ENCODE measurements at regions not wholly inside any gene's neighbourhood (a gene's known extent, or its start where the extent isn't known, plus 50 kb on each side); places are given as distances from the start of the nearest gene placed in this dataset.
A peak's percentile ranks its signal among the peaks of the same experiment; 100 is the strongest.

- no peak overlapping the region for H3K27ac Mint-ChIP-seq
- H3K27me3 Mint-ChIP-seq: peaks cover 11% of the 10 kb centered on the region
- DNase-seq: no peak
- H3K36me3 Mint-ChIP-seq (ENCODE audit: low read depth): no peaks in the 10 kb centered on the region
- H3K4me1 Mint-ChIP-seq: peaks cover 3% of the 10 kb centered on the region
- no peak overlapping the region for H3K4me3 Mint-ChIP-seq
- no peaks in the 10 kb centered on the region for H3K9me3 Mint-ChIP-seq
- ATAC-seq: no peak
These were observed 145.1 kb downstream of the MRPL14 start for GRCh38 chr6:43982084-43982625.

- Mint-ChIP-seq H3K9me3 (no peaks in the 10 kb centered on the region), H3K4me3 (no peak overlapping the region), H3K27ac (no peak overlapping the region), H3K36me3 (ENCODE audit: low read depth) (no peaks in the 10 kb centered on the region), H3K4me1 (peaks cover 3% of the 10 kb centered on the region), H3K27me3 (peaks cover 11% of the 10 kb centered on the region)
- DNase-seq: no peak
- no peak for ATAC-seq
These were observed 145.8 kb downstream of the MRPL14 start for GRCh38 chr6:43981363-43981990.

GRCh38 chr6:43980004-43980795 is 147.1 kb downstream of the MRPL14 start:
- DNase-seq (no peak), ATAC-seq (no peak)
- no peak overlapping the region for H3K4me3 Mint-ChIP-seq
- H3K36me3 Mint-ChIP-seq (ENCODE audit: low read depth): no peaks in the 10 kb centered on the region
- no peak overlapping the region for H3K27ac Mint-ChIP-seq
- no peaks in the 10 kb centered on the region for H3K9me3 Mint-ChIP-seq
- H3K4me1 Mint-ChIP-seq: peaks cover 3% of the 10 kb centered on the region
- peaks cover 11% of the 10 kb centered on the region for H3K27me3 Mint-ChIP-seq

- peaks cover 11% of the 10 kb centered on the region for H3K27me3 Mint-ChIP-seq
- no peaks in the 10 kb centered on the region for H3K36me3 Mint-ChIP-seq (ENCODE audit: low read depth)
- DNase-seq: no peak
- no peak overlapping the region for H3K27ac Mint-ChIP-seq
- no peak for ATAC-seq
- H3K9me3 Mint-ChIP-seq: no peaks in the 10 kb centered on the region
- H3K4me3 Mint-ChIP-seq: no peak overlapping the region
- peaks cover 3% of the 10 kb centered on the region for H3K4me1 Mint-ChIP-seq
These were observed 147.7 kb downstream of the MRPL14 start for GRCh38 chr6:43979525-43979924.

- H3K27me3 Mint-ChIP-seq: peaks cover 10% of the 10 kb centered on the region
- DNase-seq (no peak), ATAC-seq (no peak)
- H3K4me1 Mint-ChIP-seq: peaks cover 3% of the 10 kb centered on the region
- H3K4me3 Mint-ChIP-seq: no peak overlapping the region
- H3K27ac Mint-ChIP-seq: no peak overlapping the region
- no peaks in the 10 kb centered on the region for H3K36me3 Mint-ChIP-seq (ENCODE audit: low read depth)
- no peaks in the 10 kb centered on the region for H3K9me3 Mint-ChIP-seq
These were observed 148.5 kb downstream of the MRPL14 start for GRCh38 chr6:43978473-43979346.

GRCh38 chr6:43977404-43978111 is 149.7 kb downstream of the MRPL14 start:
- peaks cover 3% of the 10 kb centered on the region for H3K4me1 Mint-ChIP-seq
- no peaks in the 10 kb centered on the region for H3K36me3 Mint-ChIP-seq (ENCODE audit: low read depth)
- ATAC-seq (peak; percentile 46), DNase-seq (no peak)
- H3K9me3 Mint-ChIP-seq: no peaks in the 10 kb centered on the region
- H3K4me3 Mint-ChIP-seq: no peak overlapping the region
- peaks cover 10% of the 10 kb centered on the region for H3K27me3 Mint-ChIP-seq
- no peak overlapping the region for H3K27ac Mint-ChIP-seq

- Mint-ChIP-seq H3K9me3 (no peaks in the 10 kb centered on the region), H3K4me3 (no peak overlapping the region), H3K4me1 (peaks cover 3% of the 10 kb centered on the region), H3K27me3 (peaks cover 10% of the 10 kb centered on the region), H3K36me3 (ENCODE audit: low read depth) (no peaks in the 10 kb centered on the region), H3K27ac (no peak overlapping the region)
- ATAC-seq (no peak), DNase-seq (no peak)
These were observed 150.4 kb downstream of the MRPL14 start for GRCh38 chr6:43976706-43977403.

- no peaks in the 10 kb centered on the region for H3K36me3 Mint-ChIP-seq (ENCODE audit: low read depth)
- peaks cover 10% of the 10 kb centered on the region for H3K27me3 Mint-ChIP-seq
- DNase-seq (no peak), ATAC-seq (no peak)
- H3K9me3 Mint-ChIP-seq: no peaks in the 10 kb centered on the region
- H3K4me1 Mint-ChIP-seq: peaks cover 3% of the 10 kb centered on the region
- H3K27ac Mint-ChIP-seq: no peak overlapping the region
- H3K4me3 Mint-ChIP-seq: no peak overlapping the region
These were observed 152.5 kb downstream of the MRPL14 start for GRCh38 chr6:43974643-43975230.

GRCh38 chr6:43973357-43973756 is 153.9 kb downstream of the MRPL14 start:
- no peak for ATAC-seq
- peaks cover 8% of the 10 kb centered on the region for H3K27me3 Mint-ChIP-seq
- H3K36me3 Mint-ChIP-seq (ENCODE audit: low read depth): no peaks in the 10 kb centered on the region
- no peak overlapping the region for H3K4me3 Mint-ChIP-seq
- H3K9me3 Mint-ChIP-seq: no peaks in the 10 kb centered on the region
- no peak overlapping the region for H3K27ac Mint-ChIP-seq
- H3K4me1 Mint-ChIP-seq: peaks cover 3% of the 10 kb centered on the region
- no peak for DNase-seq

- DNase-seq (no peak), ATAC-seq (no peak)
- H3K9me3 Mint-ChIP-seq: no peaks in the 10 kb centered on the region
- H3K27me3 Mint-ChIP-seq: peaks cover 6% of the 10 kb centered on the region
- H3K4me3 Mint-ChIP-seq: no peak overlapping the region
- H3K27ac Mint-ChIP-seq: no peak overlapping the region
- no peaks in the 10 kb centered on the region for H3K36me3 Mint-ChIP-seq (ENCODE audit: low read depth)
- peaks cover 3% of the 10 kb centered on the region for H3K4me1 Mint-ChIP-seq
These were observed 154.3 kb downstream of the MRPL14 start for GRCh38 chr6:43972913-43973300.

GRCh38 chr6:43972179-43972912 is 154.9 kb downstream of the MRPL14 start:
- no peaks in the 10 kb centered on the region for H3K9me3 Mint-ChIP-seq
- peaks cover 1% of the 10 kb centered on the region for H3K27me3 Mint-ChIP-seq
- H3K4me1 Mint-ChIP-seq: no peaks in the 10 kb centered on the region
- DNase-seq: no peak
- H3K4me3 Mint-ChIP-seq: no peak overlapping the region
- ATAC-seq: no peak
- H3K27ac Mint-ChIP-seq: no peak overlapping the region
- no peaks in the 10 kb centered on the region for H3K36me3 Mint-ChIP-seq (ENCODE audit: low read depth)

- H3K4me1 Mint-ChIP-seq: no peaks in the 10 kb centered on the region
- no peak for ATAC-seq
- H3K9me3 Mint-ChIP-seq: no peaks in the 10 kb centered on the region
- H3K27me3 Mint-ChIP-seq: peaks cover 1% of the 10 kb centered on the region
- no peak for DNase-seq
- no peak overlapping the region for H3K4me3 Mint-ChIP-seq
- no peak overlapping the region for H3K27ac Mint-ChIP-seq
- no peaks in the 10 kb centered on the region for H3K36me3 Mint-ChIP-seq (ENCODE audit: low read depth)
These were observed 155.5 kb downstream of the MRPL14 start for GRCh38 chr6:43971776-43972126.
